ENCODE measurements at regions not wholly inside any gene's neighbourhood (a gene's known extent, or its start where the extent isn't known, plus 50 kb on each side); places are given as distances from the start of the nearest gene placed in this dataset.
A peak's percentile ranks its signal among the peaks of the same experiment; 100 is the strongest.

- H2BK5ac ChIP-seq (ENCODE audit: low read depth, low read length, poor library complexity), result no peak overlapping the region
- H3K4me1 ChIP-seq (ENCODE audit: control insufficient read depth in 1 of 2, insufficient read depth in 2 of 2, low read length in 2 of 2), result no peaks in the 10 kb centered on the region
- H2AFZ ChIP-seq (ENCODE audit: insufficient read depth, low read length, poor library complexity), result no peak overlapping the region
- H3K27me3 ChIP-seq (ENCODE audit: insufficient read depth, low read length), result no peaks in the 10 kb centered on the region
- no peak overlapping the region for H3K4me3 ChIP-seq (ENCODE audit: low read depth, low read length)
- no peak overlapping the region for H2AK5ac ChIP-seq (ENCODE audit: low read length)
- no peaks in the 10 kb centered on the region for H3K36me3 ChIP-seq (ENCODE audit: control insufficient read depth in 1 of 2, insufficient read depth in 2 of 2, low read length in 2 of 2)
- no CpG with 5 or more reads among the region's 1 CpG for WGBS (ENCODE audit: extremely low coverage, insufficient coverage, insufficient read length)
- H3K79me2 ChIP-seq (ENCODE audit: control insufficient read depth, insufficient read depth, low read length, poor library complexity), result no peaks in the 10 kb centered on the region
- H2BK120ac ChIP-seq (ENCODE audit: insufficient read depth, low read length, poor library complexity), result no peak overlapping the region
- no peak overlapping the region for H3K14ac ChIP-seq (ENCODE audit: low read length)
- no peak overlapping the region for H3K4ac ChIP-seq (ENCODE audit: low read depth, low read length)
- peak; percentile 54 to 89 for DNase-seq
- no peak overlapping the region for H2BK12ac ChIP-seq (ENCODE audit: low read length)
- H3K9ac ChIP-seq (ENCODE audit: low read length), result no peak overlapping the region
- H3K27ac ChIP-seq (ENCODE audit: low read depth, low read length), result no peak overlapping the region
- H3K9me3 ChIP-seq (ENCODE audit: insufficient read depth, low read depth, low read length), result no peaks in the 10 kb centered on the region
- H4K91ac ChIP-seq (ENCODE audit: low read depth, low read length), result no peak overlapping the region
- no peak overlapping the region for H3K18ac ChIP-seq (ENCODE audit: low read length)
- no peak overlapping the region for H3K23ac ChIP-seq (ENCODE audit: low read length)
- no peak overlapping the region for H4K8ac ChIP-seq (ENCODE audit: low read depth, low read length)
- no peak overlapping the region for H4K12ac ChIP-seq (ENCODE audit: low read depth, low read length)
- H3K4me2 ChIP-seq (ENCODE audit: low read length), result no peak overlapping the region
- peaks cover 1% of the 10 kb centered on the region for H3K79me1 ChIP-seq (ENCODE audit: low read length)
Observed at GRCh38 chr7:115230882-115231571, 309.1 kb downstream of the MDFIC start.

- Histone ChIP-seq H3K79me2 (ENCODE audit: control insufficient read depth, insufficient read depth, low read length, poor library complexity) (no peaks in the 10 kb centered on the region), H4K91ac (ENCODE audit: low read depth, low read length) (no peak overlapping the region), H2AFZ (ENCODE audit: insufficient read depth, low read length, poor library complexity) (no peak overlapping the region), H2BK12ac (ENCODE audit: low read length) (no peak overlapping the region), H3K9ac (ENCODE audit: low read length) (no peak overlapping the region), H3K27ac (ENCODE audit: low read depth, low read length) (no peak overlapping the region), H2BK5ac (ENCODE audit: low read depth, low read length, poor library complexity) (no peak overlapping the region), H3K14ac (ENCODE audit: low read length) (no peak overlapping the region), H3K23ac (ENCODE audit: low read length) (no peak overlapping the region), H3K27me3 (ENCODE audit: insufficient read depth, low read length) (no peaks in the 10 kb centered on the region), H3K4ac (ENCODE audit: low read depth, low read length) (no peak overlapping the region), H3K18ac (ENCODE audit: low read length) (no peak overlapping the region), H3K9me3 (ENCODE audit: insufficient read depth, low read depth, low read length) (no peaks in the 10 kb centered on the region), H3K4me1 (ENCODE audit: control insufficient read depth in 1 of 2, insufficient read depth in 2 of 2, low read length in 2 of 2) (peaks cover 0 to 3% of the 10 kb centered on the region in 2 experiments), H3K36me3 (ENCODE audit: control insufficient read depth in 1 of 2, insufficient read depth in 2 of 2, low read length in 2 of 2) (no peaks in the 10 kb centered on the region), H3K4me2 (ENCODE audit: low read length) (no peak overlapping the region), H2AK5ac (ENCODE audit: low read length) (no peak overlapping the region), H3K79me1 (ENCODE audit: low read length) (peaks cover 1% of the 10 kb centered on the region), H4K8ac (ENCODE audit: low read depth, low read length) (no peak overlapping the region), H3K4me3 (ENCODE audit: low read depth, low read length) (no peak overlapping the region), H4K12ac (ENCODE audit: low read depth, low read length) (no peak overlapping the region), H2BK120ac (ENCODE audit: insufficient read depth, low read length, poor library complexity) (no peak overlapping the region)
- WGBS (ENCODE audit: extremely low coverage, insufficient coverage, insufficient read length), result no CpG with 5 or more reads among the region's 8 CpGs
- no peak for DNase-seq
Observed at GRCh38 chr7:115229401-115230105, 307.7 kb downstream of the MDFIC start.

- H2BK120ac ChIP-seq (ENCODE audit: insufficient read depth, low read length, poor library complexity), result no peak overlapping the region
- no peak overlapping the region for H3K4me3 ChIP-seq (ENCODE audit: low read depth, low read length)
- no peaks in the 10 kb centered on the region for H3K79me2 ChIP-seq (ENCODE audit: control insufficient read depth, insufficient read depth, low read length, poor library complexity)
- no peak overlapping the region for H4K8ac ChIP-seq (ENCODE audit: low read depth, low read length)
- no peaks in the 10 kb centered on the region for H3K27me3 ChIP-seq (ENCODE audit: insufficient read depth, low read length)
- H3K9me3 ChIP-seq (ENCODE audit: insufficient read depth, low read depth, low read length), result no peaks in the 10 kb centered on the region
- no peak overlapping the region for H2BK12ac ChIP-seq (ENCODE audit: low read length)
- H3K14ac ChIP-seq (ENCODE audit: low read length), result no peak overlapping the region
- no peak overlapping the region for H2AFZ ChIP-seq (ENCODE audit: insufficient read depth, low read length, poor library complexity)
- no peak overlapping the region for H3K4me2 ChIP-seq (ENCODE audit: low read length)
- no peak overlapping the region for H2AK5ac ChIP-seq (ENCODE audit: low read length)
- H3K4ac ChIP-seq (ENCODE audit: low read depth, low read length), result no peak overlapping the region
- no CpG with 5 or more reads among the region's 5 CpGs for WGBS (ENCODE audit: extremely low coverage, insufficient coverage, insufficient read length)
- no peak overlapping the region for H4K12ac ChIP-seq (ENCODE audit: low read depth, low read length)
- no peak for DNase-seq
- no peak overlapping the region for H3K27ac ChIP-seq (ENCODE audit: low read depth, low read length)
- no peak overlapping the region for H3K9ac ChIP-seq (ENCODE audit: low read length)
- H3K4me1 ChIP-seq (ENCODE audit: control insufficient read depth in 1 of 2, insufficient read depth in 2 of 2, low read length in 2 of 2), result peaks cover 0 to 3% of the 10 kb centered on the region in 2 experiments
- no peak overlapping the region for H2BK5ac ChIP-seq (ENCODE audit: low read depth, low read length, poor library complexity)
- no peak overlapping the region for H4K91ac ChIP-seq (ENCODE audit: low read depth, low read length)
- H3K18ac ChIP-seq (ENCODE audit: low read length), result no peak overlapping the region
- H3K79me1 ChIP-seq (ENCODE audit: low read length), result peaks cover 1% of the 10 kb centered on the region
- no peak overlapping the region for H3K23ac ChIP-seq (ENCODE audit: low read length)
- H3K36me3 ChIP-seq (ENCODE audit: control insufficient read depth in 1 of 2, insufficient read depth in 2 of 2, low read length in 2 of 2), result no peaks in the 10 kb centered on the region
Observed at GRCh38 chr7:115227473-115228235, 305.8 kb downstream of the MDFIC start.

- H4K91ac ChIP-seq (ENCODE audit: low read depth, low read length), result no peak overlapping the region
Observed at GRCh38 chr7:115226410-115226809, 304.5 kb downstream of the MDFIC start.

More at GRCh38 chr7:115226410-115226809, 304.5 kb downstream of the MDFIC start:
- Histone ChIP-seq H2BK12ac (ENCODE audit: low read length) (no peak overlapping the region), H4K8ac (ENCODE audit: low read depth, low read length) (no peak overlapping the region), H3K9ac (ENCODE audit: low read length) (no peak overlapping the region), H3K9me3 (ENCODE audit: insufficient read depth, low read depth, low read length) (no peaks in the 10 kb centered on the region), H3K27ac (ENCODE audit: low read depth, low read length) (no peak overlapping the region), H3K18ac (ENCODE audit: low read length) (no peak overlapping the region), H3K79me2 (ENCODE audit: control insufficient read depth, insufficient read depth, low read length, poor library complexity) (no peaks in the 10 kb centered on the region), H3K36me3 (ENCODE audit: control insufficient read depth in 1 of 2, insufficient read depth in 2 of 2, low read length in 2 of 2) (no peaks in the 10 kb centered on the region), H4K12ac (ENCODE audit: low read depth, low read length) (no peak overlapping the region), H2BK120ac (ENCODE audit: insufficient read depth, low read length, poor library complexity) (no peak overlapping the region), H3K27me3 (ENCODE audit: insufficient read depth, low read length) (no peaks in the 10 kb centered on the region), H3K4me1 (ENCODE audit: control insufficient read depth in 1 of 2, insufficient read depth in 2 of 2, low read length in 2 of 2) (peaks cover 0 to 3% of the 10 kb centered on the region in 2 experiments), H2AFZ (ENCODE audit: insufficient read depth, low read length, poor library complexity) (no peak overlapping the region), H3K4ac (ENCODE audit: low read depth, low read length) (no peak overlapping the region), H3K79me1 (ENCODE audit: low read length) (peaks cover 1% of the 10 kb centered on the region), H3K4me2 (ENCODE audit: low read length) (no peak overlapping the region), H3K23ac (ENCODE audit: low read length) (no peak overlapping the region), H3K14ac (ENCODE audit: low read length) (no peak overlapping the region), H2AK5ac (ENCODE audit: low read length) (no peak overlapping the region), H3K4me3 (ENCODE audit: low read depth, low read length) (no peak overlapping the region), H2BK5ac (ENCODE audit: low read depth, low read length, poor library complexity) (no peak overlapping the region)
- peak in 1 of 2 donors; percentile 37 for DNase-seq
- no CpG with 5 or more reads among the region's 1 CpG for WGBS (ENCODE audit: extremely low coverage, insufficient coverage, insufficient read length)

Data from trophoblast cell (in vitro differentiated cells and primary cell).